Kidney glomerular epithelial cell (primary cell): ENCODE measurements at regions not wholly inside any gene's neighbourhood (a gene's known extent, or its start where the extent isn't known, plus 50 kb on each side); places are given as distances from the start of the nearest gene placed in this dataset.

Source experiments
- DNase-seq: peaks from one replicate; lab custom pipeline; 2025; lab: John Stamatoyannopoulos, UW

DNA sequence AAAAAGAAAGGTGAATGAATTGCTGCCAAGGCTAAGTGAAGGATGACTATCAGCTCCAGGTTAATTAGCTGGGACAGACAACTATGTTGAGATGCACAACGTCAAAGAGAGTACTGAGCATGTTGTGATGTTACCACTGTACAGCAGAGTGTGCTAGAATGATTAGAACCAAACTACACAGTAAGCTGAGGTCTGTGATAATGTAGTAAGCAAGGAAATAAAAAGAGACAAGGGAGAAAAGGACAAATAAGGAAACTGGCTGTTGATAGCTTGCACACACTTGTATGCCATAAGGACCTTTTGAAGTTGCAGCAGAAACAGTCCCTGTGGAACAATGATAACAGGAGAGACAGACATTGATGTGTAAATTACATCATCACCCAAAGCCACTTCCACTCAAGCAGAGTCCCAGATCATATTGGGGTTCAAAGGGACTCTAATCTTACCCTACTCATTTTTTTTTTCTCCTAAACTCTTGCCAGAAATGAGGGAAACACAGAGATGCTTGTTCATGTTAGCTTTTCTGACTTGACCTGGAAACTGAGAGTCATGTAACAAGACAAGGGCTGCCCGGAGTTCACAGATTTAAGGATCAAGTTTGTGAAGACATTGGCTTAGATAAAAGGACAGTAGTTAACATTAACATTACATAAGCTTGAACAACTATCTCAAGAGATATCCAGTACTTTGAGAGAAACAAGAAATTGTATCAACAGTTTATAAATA, 189.9 kb downstream of the CENPW start:
- DNase-seq: no peak

DNA sequence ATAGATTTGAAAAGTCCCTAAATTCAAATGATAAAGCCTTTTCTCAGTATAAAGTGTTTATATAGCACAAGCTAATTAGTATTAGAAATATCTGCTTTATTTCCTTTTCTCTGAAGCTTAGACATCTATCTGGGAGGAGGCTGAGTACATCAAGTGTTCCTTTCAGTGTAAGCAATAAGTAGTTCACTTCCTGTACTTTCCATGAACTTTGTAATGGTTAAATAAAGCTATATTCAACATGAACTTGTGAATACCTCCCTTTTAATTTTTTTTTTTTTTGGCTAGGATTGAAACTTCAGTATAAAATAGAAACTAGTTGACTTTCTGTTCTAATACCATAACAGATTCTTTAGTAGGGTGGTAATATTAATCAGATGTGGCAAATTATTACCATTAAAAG, 190.9 kb downstream of the CENPW start:
- DNase-seq: no peak

DNA sequence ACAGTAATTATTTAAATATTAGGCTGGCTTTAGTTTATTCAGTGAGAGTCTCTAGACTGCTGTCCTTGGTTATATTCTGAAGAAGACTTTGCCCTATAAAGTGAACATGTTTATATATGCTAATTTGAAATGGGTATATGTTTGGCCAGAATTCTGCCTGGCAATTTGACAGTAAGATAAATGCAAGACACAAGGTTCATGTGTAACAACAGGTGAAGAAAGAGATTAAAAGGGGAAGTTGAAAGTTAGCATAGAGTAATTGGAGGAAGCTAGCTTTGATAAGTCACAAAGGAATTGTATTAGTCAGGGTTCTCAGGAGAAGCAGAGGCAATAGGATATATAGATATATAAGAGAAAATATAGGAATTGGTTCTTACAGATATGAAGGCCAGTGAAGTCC, 191.4 kb downstream of the CENPW start:
- DNase-seq: no peak

DNA sequence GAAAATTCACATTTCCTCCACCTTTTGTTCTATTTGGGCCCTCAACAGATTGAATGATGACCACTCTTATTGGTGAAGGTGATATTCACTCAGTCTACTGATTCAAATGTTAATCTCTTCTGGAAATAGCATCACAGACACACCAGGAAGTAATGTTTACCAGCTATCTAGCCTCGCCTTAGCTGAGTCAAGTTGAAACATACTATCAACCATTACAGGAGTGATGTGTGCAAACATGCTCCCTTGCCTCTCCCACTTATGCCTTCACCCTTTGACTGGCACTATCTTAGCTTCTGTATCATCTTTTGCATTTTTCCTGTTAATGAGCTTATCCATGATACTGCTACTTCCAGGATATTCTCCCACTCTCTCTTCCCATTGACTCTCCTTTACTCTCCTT, 191.9 kb downstream of the CENPW start:
- DNase-seq: no peak

DNA sequence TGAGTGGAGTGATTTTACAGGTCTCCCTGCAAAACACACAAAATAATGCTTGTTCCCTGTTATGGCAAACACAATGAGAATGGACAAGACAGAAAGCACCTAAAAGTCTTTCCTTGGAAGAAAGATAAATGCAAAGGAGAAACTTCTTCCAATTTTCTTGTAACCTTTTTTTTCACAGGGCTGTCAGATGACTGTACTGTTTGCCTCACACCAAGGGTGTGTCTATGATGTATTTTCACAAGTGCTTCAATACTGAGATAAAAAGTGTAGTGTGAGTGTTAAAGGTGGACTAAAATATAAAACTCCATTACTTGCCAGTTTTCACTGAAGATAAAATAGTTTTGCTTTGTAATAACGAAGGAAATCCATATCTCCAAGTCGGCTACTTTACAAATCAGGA, 194.5 kb downstream of the CENPW start:
- no peak for DNase-seq

DNA sequence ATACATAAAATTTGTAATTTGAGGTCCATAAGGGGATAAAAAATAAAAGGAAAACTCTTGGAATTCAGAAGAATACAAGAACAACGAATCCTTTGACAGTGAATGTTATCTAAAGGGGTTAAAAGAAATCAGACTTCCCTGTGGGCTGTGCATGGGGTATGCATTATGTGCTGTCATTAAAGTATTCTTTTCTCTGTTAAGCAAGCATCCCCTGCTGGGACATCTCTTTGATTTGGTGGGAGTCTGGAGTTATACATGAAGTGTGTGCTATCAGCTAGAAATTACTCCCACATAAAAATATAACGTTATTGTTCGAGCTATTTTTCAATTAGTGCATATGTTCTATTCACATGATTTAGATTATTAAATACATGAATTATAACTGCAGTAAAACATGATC, 195.2 kb downstream of the CENPW start:
- DNase-seq: no peak

DNA sequence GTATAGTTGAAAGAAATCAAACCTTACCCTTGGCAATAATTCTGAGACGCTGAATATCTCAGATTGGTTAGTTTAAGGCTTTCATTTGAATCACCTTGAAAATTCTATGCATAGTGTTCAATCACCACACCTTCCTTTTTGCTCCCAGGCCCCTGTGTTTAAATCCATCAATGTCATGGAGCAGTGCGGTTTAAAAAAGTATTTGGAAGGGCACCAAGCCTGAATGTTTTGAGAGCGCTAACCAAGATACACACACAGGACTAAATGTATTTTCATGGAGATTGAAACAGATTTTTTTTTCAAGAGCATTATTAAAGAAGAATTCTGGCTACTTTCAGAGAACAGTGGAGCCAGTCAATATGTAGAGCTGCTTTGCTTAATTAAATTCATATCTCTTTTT, 195.7 kb downstream of the CENPW start:
- no peak for DNase-seq

DNA sequence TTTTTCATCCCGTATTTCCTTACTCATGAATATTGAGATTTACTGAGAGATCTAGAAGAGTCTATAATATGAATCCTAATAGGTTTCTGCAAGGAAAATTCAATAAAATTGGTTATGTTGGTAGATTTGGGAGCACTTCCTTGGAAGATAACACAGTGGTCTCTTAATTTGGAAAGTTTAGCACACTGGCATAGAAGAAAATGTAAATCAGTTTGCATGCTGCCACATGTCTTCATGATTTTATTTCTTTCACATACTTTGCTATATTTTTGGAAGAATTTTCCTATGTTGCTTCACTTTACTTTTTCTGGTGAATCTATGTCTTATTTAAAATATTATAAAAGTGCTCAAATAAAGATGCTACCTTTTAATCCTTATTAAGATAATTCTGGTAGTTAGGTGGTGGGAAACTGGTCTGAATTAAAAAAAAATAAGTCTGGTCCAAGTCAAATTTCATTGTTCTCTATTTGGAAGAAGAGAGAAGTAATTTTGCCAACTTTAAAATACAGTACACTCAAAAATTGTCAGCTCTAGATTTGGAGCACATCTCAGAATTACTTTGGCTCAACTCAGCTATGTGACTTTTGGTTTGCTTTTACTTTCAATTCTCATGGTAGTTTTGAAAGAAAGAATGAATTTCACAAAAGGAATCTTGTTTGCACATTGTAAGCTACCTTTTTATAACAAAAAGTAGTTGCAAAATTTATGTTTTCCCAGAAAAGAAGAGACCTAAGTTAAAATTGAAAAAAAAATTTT, 197.3 kb downstream of the CENPW start:
- no peak for DNase-seq

DNA sequence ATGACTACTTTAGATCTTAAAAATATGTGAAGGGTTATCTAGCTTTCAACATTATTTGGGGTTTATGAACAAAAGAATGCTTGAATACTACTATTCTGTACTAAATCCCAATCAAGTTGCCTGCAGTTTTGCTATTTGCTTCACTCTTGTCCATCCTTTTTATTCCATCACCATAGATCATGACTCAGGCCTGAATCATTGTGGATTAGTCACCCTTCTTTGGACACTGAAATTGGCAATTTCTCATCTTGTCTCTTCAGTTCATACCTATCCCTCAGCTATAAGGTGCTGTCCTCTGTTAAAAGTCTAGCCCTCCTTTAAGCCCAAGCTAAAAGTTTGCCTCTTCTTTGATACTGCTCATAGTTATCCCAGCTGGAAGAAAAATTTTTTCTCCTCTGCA, 199.1 kb downstream of the CENPW start:
- peak; percentile 55 for DNase-seq

DNA sequence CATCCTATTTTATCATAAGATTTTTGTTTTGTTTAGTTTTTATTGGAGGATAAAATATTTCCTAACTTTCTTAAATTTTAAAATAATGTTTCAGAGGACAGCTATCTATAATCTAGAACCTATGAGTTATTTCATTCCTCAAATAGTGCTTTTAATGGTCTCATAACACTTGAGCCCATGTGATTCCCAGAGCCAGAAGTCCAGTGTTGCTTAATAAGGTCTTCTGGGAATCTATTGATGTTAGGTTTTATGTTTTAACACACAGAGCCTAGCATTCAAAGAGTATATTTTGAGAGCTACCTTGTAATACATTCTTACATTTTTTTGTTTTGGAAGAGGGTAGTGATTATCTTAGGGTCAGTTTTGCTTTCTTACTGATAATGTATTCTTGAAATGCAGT, 200.2 kb downstream of the CENPW start:
- no peak for DNase-seq

DNA sequence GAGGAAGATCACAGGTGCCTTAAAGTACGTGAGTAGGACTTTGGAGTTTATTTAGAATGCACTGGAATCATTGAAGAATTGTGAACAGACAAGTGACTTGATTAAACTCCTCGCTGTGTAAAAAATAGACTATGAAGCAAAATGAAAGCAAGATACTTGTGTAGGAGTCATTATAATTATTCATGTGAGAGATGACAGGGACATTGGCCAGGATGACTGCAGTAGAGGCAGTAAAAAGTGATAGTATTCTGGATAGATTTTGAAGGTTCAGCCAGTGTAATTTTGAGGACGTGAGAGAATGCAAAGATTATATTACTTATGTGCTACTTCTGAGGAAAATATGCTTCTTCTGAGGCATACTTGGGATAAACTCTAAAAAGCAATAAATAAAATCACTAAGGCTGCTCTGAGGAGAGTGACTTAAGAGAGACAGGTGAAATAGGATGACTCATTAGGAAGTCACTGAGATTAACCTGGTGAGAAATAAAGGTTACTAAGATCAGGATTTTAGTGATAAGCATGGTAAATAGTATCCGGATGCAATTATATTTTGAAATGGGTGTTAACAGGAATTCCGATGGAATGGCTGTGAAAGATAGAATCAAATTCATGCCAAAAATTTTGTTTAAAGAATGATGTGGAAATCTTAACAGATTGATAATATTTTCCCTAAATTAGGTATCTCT, 202.0 kb downstream of the CENPW start:
- no peak for DNase-seq

DNA sequence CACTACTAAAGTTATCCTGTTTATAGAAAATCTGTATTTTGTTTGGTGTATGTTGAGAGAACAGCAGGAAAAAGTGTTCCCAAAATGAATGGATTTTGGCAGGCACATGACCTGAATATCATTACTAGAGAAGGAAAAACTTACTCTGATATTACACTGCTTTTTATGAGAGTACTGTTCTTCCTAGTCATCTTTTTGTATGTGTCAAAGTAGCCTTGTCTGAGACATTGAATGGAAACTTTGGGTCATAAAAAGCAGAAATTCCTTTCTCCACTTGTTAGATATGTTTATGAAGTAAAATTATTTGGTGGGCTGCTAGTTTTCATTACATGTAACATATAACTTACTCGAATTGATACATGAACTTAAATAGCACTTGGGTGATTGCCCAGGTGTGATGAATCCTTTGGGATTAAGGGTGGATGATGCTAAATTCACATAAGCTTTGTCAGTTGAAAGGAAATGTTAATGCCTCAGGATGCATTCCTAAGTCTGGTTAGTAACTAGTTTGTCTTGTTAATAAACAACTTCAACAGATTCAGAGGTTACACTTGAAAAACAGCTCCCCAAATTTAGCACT, 206.7 kb downstream of the CENPW start:
- DNase-seq: no peak

DNA sequence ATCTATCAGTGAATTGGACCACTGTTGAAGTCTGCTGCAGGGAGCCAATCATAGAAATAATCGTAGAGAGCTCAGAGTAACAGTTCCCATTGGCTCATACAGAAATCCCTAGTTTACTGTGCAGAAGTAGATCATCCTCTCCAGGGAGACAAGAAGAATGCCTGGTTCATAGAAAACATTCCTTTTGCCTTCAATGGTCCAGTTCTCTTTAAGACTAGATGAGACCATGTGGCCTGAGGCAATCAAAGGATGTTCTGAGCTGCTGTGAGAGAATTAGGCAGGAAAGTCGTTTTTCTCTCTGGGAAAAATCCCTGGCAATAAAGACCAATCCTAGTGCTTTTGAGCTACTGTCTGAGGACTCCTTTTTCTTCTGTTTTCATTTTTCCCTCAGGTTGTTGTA, 208.4 kb downstream of the CENPW start:
- no peak for DNase-seq

DNA sequence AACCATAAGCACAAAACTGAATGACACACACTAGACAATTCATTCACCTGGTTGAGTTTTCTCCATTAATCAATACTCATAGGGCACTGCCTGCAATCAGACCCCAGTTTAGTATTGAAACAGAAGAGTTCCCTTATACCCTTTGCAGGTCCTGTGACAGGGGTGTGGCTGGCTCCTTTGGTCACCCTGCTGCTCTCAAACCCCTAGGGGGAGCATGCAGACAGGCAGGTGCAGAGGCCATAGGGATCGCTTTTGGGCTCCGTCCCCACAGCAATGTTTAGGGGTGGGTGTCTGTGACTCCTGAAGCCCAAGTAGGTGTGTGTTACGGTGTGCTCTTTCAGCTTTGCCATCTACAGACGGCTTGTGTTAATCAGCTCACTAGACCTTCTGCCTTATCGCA, 210.4 kb downstream of the CENPW start:
- no peak for DNase-seq

DNA sequence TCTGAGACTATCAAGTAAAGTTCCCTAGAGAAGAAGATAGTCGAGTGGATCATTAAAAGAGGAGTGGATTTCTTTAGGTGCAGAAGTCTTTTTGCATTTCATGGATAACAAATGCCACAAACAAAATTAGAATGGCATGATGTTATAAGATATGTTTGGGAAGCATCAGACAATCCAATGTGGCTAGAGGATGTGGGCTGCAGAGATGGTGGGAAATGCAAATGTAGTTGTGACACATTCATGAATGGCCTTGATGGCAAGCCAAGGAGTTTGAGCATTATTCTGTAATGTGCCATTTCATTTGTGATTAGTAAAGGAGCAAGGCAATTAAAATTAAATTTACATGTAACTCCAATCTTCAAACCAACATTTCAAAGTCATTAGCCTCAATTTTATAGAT, 211.9 kb downstream of the CENPW start:
- DNase-seq: no peak

DNA sequence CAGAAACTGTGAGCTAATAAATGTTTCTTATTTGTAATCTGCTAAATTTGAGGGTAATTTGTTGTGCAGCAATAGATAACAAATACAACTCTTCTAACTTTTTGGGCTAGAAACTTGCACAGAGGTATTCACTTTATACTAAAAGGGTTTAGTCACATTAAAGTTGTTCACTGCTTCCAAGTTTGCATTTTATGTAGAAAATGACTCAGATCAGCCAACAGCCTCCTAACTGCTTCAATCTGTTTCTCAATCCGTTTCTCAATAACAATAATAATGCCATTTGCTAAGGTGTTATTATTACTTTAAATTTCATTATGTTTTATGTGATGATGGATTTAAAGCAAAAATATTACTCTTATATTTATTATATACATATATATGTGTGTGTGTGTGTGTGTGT, 213.9 kb downstream of the CENPW start:
- DNase-seq: no peak

DNA sequence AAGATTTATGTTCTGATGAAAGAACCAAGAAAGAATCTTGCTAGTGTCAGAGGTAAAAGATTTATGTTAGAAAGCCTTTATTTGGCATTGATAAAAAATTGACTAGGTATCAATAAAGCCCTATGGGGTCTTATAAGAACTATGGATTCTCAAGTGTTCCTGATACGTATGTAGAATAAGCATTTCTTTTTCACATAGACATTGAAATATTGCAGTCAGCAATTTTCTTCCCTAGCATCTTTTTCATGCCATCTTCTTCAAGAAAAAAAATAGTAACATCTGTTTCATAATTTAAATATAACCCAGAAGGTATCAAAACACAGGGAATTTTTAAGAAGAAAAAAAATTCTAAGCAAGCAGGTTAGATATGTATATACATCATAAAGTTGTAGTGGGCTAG, 230.6 kb downstream of the CENPW start:
- DNase-seq: no peak

DNA sequence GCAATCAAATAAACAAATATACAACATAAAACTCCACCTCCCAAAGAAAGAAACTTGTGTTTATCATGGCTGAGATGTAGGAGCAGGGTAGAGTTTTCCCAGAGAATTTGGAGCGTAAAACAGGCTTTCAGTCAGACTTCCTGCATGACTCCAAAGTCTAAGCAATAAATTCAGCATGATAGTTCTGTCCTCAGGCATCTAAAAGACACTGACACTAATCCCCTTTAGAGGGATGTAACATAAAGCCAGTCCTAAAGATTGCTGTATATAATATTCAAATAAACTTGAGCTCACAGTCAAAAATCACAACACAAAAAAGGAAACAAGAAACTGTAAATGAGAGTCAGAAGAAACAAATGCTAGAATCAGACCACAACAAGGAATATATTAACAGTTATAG, 234.4 kb downstream of the CENPW start:
- DNase-seq: no peak

DNA sequence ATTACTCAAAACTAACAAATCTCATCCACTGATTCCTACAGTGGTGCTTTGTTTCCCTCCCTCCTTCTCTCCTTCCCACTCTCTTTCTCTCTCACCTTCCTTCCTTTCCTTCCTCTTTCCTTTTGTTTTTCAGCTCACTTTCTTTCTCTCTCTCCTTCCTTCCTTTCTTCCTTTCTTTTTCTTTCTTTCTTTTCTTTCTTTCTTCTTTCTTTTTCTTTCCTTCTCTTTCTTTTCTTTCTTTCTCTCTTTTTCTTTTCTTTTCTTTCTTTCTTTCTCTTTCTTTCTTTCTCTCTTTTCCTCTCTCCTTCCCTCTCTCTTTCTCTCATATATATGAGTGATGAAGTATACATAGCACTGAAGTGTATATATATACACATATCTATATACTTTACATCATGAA, 241.4 kb downstream of the CENPW start:
- DNase-seq: no peak

DNA sequence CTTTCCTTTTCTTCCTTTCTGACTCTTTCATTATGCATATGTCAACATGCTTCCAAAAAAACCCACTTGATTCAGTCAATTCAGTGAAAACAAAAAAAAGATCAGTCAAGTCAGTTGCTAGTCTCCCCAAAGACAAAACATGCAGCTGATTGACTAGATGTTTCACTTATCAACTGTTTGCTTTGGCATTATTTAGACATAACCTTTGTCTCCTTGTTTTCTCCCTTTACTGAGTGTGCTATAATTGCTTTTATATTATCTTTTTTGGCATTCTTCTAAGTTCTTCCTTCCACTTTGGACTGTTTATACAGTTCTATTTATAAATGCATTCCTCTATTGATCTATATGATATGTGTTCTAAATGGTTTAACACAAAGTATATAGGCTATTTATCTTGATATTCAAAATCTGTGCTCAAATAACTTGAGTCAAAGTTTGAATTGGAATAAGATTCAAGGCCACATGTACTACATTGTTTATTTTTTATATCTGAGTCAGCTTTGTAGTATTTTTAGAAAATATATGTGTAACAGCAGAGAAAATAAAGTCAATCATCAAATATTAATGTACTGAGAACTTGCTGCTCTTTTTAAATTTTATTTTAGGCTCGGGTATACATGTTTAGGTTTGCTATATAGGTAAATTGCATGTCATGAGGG, 260.5 kb downstream of the CENPW start:
- DNase-seq: no peak

DNA sequence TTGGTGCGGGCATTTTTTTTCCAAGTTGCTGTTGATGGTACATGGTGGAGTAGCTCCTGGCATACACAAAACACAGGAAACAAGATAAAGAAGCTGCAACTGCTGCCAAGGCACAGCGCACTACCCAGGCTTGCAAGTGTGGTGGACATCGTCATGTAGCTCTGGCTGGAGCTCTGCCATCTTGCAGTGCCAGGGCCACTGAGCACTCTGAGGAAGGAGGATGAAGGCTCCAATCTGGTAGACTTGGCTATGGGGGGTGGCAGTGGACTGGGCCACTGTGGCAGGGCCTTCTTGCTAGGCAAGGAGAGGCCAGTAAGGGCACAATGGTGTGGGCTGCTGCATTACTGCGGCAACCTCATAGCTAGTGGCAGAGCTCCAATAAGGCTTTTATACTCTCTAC, 263.5 kb downstream of the CENPW start:
- no peak for DNase-seq

DNA sequence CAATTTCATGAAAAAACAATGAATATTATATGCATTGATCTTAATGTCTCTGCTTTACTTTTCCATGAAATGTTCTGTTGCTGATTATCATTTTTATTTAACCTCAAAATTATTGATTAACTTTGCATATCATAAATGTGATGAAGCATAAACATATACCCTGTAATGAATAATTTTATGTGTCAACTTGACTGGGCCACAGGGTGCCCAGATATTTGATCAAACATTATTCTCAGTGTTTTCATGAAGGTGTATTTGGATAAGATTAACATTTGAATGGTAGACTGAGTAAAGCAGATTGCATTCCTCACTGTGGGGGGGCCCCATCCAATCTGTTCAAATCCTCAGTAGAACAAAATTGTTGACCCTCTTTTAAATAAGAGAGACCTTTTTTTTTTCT, 265.2 kb downstream of the CENPW start:
- no peak for DNase-seq
